Mesothelial cell of epicardium (in vitro differentiated cells): ENCODE measurements at regions not wholly inside any gene's neighbourhood (a gene's known extent, or its start where the extent isn't known, plus 50 kb on each side); places are given as distances from the start of the nearest gene placed in this dataset.

ENCODE experiments used
- DNase-seq, 2 experiments: peaks; one replicate each; pipeline ENCODE4 v3.0.0; 2021; ENCODE audit warnings: low spot score in 2 of 2; ENCODE audit not compliant: unreplicated experiment in 2 of 2
- H3K27ac Mint-ChIP-seq: 2 replicates; pipeline ENCODE4 v1.8.0; 2021; ENCODE audit warnings: mixed read lengths
- H3K27me3 Mint-ChIP-seq: 2 replicates; pipeline ENCODE4 v1.8.0; 2021; ENCODE audit warnings: low read depth, mixed read lengths
- H3K36me3 Mint-ChIP-seq: 2 replicates; pipeline ENCODE4 v1.8.0; 2021; ENCODE audit warnings: mixed read lengths
- H3K4me1 Mint-ChIP-seq: 2 replicates; pipeline ENCODE4 v1.8.0; 2021; ENCODE audit warnings: mixed read lengths
- H3K4me3 Mint-ChIP-seq: 2 replicates; pipeline ENCODE4 v1.8.0; 2021; ENCODE audit warnings: mild to moderate bottlenecking, moderate library complexity, mixed read lengths
- H3K9me3 Mint-ChIP-seq: 2 replicates; pipeline ENCODE4 v1.8.0; 2021; ENCODE audit warnings: mixed read lengths
- TF ChIP-seq, protein P1 (sequence below): fragments of 200-600 bp; sonication (generic); IDR thresholded peaks from one replicate; pipeline ENCODE4 v1.5.0; 2021; ENCODE audit warnings: antibody characterized with exemption; ENCODE audit not compliant: unreplicated experiment

GRCh38 chr11:131157678-131158077 is 212.7 kb upstream of the NTM start:
- no peaks in the 10 kb centered on the region for H3K9me3 Mint-ChIP-seq
- H3K36me3 Mint-ChIP-seq, result no peaks in the 10 kb centered on the region
- peaks cover 22% of the 10 kb centered on the region for H3K27me3 Mint-ChIP-seq
- TF ChIP-seq, protein P1, sequence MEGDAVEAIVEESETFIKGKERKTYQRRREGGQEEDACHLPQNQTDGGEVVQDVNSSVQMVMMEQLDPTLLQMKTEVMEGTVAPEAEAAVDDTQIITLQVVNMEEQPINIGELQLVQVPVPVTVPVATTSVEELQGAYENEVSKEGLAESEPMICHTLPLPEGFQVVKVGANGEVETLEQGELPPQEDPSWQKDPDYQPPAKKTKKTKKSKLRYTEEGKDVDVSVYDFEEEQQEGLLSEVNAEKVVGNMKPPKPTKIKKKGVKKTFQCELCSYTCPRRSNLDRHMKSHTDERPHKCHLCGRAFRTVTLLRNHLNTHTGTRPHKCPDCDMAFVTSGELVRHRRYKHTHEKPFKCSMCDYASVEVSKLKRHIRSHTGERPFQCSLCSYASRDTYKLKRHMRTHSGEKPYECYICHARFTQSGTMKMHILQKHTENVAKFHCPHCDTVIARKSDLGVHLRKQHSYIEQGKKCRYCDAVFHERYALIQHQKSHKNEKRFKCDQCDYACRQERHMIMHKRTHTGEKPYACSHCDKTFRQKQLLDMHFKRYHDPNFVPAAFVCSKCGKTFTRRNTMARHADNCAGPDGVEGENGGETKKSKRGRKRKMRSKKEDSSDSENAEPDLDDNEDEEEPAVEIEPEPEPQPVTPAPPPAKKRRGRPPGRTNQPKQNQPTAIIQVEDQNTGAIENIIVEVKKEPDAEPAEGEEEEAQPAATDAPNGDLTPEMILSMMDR, result no peak
- H3K27ac Mint-ChIP-seq, result no peak overlapping the region
- H3K4me1 Mint-ChIP-seq, result no peaks in the 10 kb centered on the region
- no peak for DNase-seq
- no peak overlapping the region for H3K4me3 Mint-ChIP-seq

DNA sequence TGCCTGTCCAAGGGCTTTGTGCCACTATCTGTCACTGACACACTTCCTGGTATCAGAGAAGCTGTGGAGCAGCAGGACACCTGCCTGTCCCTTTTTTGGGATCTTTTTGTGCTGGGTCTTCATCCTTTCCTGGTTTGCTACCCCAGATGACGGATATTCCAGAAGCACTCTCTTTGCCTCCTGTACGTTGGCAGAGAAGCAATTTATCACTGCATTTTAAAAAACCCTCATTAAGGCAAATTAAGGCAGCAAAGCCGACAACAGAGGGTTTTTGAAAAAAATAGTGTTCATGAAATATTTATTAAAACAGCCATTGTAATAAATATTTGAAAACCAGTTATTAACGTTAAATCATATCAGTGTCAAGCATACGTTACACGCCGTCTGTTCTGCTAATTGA is 209.6 kb upstream of the NTM start:
- Mint-ChIP-seq H3K27ac (no peak overlapping the region), H3K36me3 (no peaks in the 10 kb centered on the region), H3K4me3 (no peak overlapping the region), H3K9me3 (no peaks in the 10 kb centered on the region), H3K4me1 (no peaks in the 10 kb centered on the region), H3K27me3 (peaks cover 16% of the 10 kb centered on the region)
- DNase-seq, result no peak
- TF ChIP-seq, protein P1, result no peak

DNA sequence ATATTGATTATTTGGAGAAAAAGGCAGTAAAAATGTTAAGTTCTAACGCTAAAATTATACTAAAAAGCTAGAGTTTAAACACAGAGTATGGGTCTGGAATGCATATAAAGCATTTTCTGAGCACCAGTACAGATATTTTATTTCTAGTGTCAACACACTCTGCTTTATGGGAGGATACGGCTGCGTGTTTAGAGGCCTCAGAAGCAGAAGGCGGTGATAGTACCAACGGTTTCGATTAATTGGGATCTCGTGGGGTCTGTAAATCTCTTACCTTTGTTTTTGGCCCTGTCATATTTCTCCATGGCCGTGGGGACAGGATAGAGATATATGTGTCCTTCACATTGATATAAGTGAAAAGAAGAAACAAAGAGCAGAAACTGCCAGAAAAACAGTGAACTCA is 206.8 kb upstream of the NTM start:
- Mint-ChIP-seq H3K9me3 (no peaks in the 10 kb centered on the region), H3K4me3 (no peak overlapping the region), H3K36me3 (no peaks in the 10 kb centered on the region)

DNA sequence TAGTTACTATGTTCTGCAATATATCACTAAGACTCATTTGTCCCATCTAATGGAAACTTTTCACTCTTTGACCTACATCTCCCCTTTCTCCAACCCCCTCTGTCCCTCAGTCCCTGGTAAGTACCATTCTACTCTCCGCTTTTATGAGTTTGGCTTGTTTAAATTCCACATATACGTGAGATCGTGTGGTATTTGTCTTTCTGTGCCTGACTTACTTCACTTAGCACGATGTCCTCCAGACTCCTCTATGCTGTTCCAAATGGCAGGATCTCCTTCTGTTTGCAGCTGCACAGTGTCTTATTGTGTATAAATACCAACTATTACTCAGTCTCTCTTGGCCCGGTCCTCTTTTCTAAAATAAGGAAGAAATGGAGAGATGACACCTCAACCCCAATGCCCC is 205.4 kb upstream of the NTM start:
- H3K27ac Mint-ChIP-seq, result no peak overlapping the region
- peaks cover 21% of the 10 kb centered on the region for H3K27me3 Mint-ChIP-seq
- TF ChIP-seq, protein P1, result no peak
- H3K9me3 Mint-ChIP-seq, result no peaks in the 10 kb centered on the region
- no peak for DNase-seq
- no peaks in the 10 kb centered on the region for H3K36me3 Mint-ChIP-seq
- H3K4me3 Mint-ChIP-seq, result no peak overlapping the region
- no peaks in the 10 kb centered on the region for H3K4me1 Mint-ChIP-seq

More for the DNA sequence above, 206.8 kb upstream of the NTM start:
- TF ChIP-seq, protein P1, result no peak
- Mint-ChIP-seq H3K27me3 (peaks cover 26% of the 10 kb centered on the region), H3K4me1 (no peaks in the 10 kb centered on the region), H3K27ac (no peak overlapping the region)
- no peak for DNase-seq

GRCh38 chr11:131168839-131169713 is 201.3 kb upstream of the NTM start:
- TF ChIP-seq, protein P1, result no peak
- Mint-ChIP-seq H3K27me3 (peaks cover 25% of the 10 kb centered on the region), H3K36me3 (no peaks in the 10 kb centered on the region), H3K27ac (no peak overlapping the region), H3K4me1 (no peaks in the 10 kb centered on the region), H3K4me3 (no peak overlapping the region), H3K9me3 (no peaks in the 10 kb centered on the region)
- no peak for DNase-seq
